Adrenal gland (tissue), 5 donors: ENCODE measurements at regions not wholly inside any gene's neighbourhood (a gene's known extent, or its start where the extent isn't known, plus 50 kb on each side); places are given as distances from the start of the nearest gene placed in this dataset.

ENCODE experiments used
- POLR2A ChIP-seq, 2 donors: fragments of 450-650 bp; IDR thresholded peaks; one replicate each; pipeline ENCODE4 v1.6.1; 2017; ENCODE audit warnings: antibody characterized with exemption in 2 of 2, mild to moderate bottlenecking in 2 of 2, moderate library complexity in 1 of 2
- TF ChIP-seq, protein P1 (sequence below), 6 experiments: fragments of 450-650 bp in 4 of 6; fragments of 200-600 bp in 2 of 6; sonication (generic) in 1 of 6; IDR thresholded peaks; 1 replicate in 5 of 6; 2 replicates in 1 of 6; pipeline versions ENCODE4 v1.5.1 to v1.8.0; 2016 to 2021; ENCODE audit warnings: antibody characterized with exemption in 6 of 6, mild to moderate bottlenecking in 2 of 6, moderate library complexity in 1 of 6
- donor health status: DM: no; HTN: no; CAD: no.

DNA sequence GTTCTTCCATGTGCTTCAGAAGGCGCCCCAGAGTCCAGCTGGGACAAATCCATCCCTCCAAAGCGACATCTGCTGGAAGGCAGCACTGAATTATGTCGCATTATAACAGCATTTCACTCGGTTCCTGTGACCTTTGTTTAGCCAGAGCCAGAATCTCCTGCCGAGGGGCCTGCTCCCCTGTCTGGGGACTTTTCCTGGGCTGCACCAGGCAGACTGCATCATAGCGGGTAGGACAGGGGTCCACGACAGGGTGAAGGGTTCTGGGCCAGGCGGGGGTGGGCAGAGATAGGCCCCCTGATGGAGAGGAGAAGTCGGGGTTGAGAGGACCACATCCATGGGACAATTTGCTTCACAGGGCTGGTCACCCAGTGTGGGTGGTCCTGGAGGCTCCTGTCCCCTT lies 276.9 kb downstream of the MATN1 start:
- TF ChIP-seq, protein P1, sequence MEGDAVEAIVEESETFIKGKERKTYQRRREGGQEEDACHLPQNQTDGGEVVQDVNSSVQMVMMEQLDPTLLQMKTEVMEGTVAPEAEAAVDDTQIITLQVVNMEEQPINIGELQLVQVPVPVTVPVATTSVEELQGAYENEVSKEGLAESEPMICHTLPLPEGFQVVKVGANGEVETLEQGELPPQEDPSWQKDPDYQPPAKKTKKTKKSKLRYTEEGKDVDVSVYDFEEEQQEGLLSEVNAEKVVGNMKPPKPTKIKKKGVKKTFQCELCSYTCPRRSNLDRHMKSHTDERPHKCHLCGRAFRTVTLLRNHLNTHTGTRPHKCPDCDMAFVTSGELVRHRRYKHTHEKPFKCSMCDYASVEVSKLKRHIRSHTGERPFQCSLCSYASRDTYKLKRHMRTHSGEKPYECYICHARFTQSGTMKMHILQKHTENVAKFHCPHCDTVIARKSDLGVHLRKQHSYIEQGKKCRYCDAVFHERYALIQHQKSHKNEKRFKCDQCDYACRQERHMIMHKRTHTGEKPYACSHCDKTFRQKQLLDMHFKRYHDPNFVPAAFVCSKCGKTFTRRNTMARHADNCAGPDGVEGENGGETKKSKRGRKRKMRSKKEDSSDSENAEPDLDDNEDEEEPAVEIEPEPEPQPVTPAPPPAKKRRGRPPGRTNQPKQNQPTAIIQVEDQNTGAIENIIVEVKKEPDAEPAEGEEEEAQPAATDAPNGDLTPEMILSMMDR (IDR thresholded peaks at IDR 0.05) = no peak
- no peak for TF ChIP-seq POLR2A (IDR thresholded peaks at IDR 0.05)
